Stimulated activated CD4-positive, alpha-beta T cell treated with anti-CD3 and anti-CD28 coated beads, Interleukin-4, amount 100 ng/mL, for 24 hours (primary cell): ENCODE measurements at regions not wholly inside any gene's neighbourhood (a gene's known extent, or its start where the extent isn't known, plus 50 kb on each side); places are given as distances from the start of the nearest gene placed in this dataset.
"Not testable (repeated sequence)": the region's sequence is repeated elsewhere in the genome, so short reads cannot be mapped to it uniquely, and the experiment has no call there.

ENCODE experiments used
- DNase-seq: peaks from one replicate; pipeline ENCODE4 v3.0.0-alpha.2; 2020

GRCh38 chr10:32217216-32217615 lies 129.7 kb downstream of the EPC1 start:
- no peak for DNase-seq

GRCh38 chr10:32213838-32214237 lies 133.1 kb downstream of the EPC1 start:
- DNase-seq: not testable (repeated sequence)

GRCh38 chr10:32211046-32211363 lies 136.0 kb downstream of the EPC1 start:
- no peak for DNase-seq

- DNase-seq: peak; percentile 10
Observed at GRCh38 chr10:32210306-32211045, 136.5 kb downstream of the EPC1 start.

GRCh38 chr10:32208005-32208404 lies 139.0 kb downstream of the EPC1 start:
- DNase-seq: not testable (repeated sequence)

- DNase-seq: peak; percentile 61
Observed at GRCh38 chr10:32207544-32207943, 139.4 kb downstream of the EPC1 start.

- no peak for DNase-seq
Observed at GRCh38 chr10:32205670-32206069, 141.3 kb downstream of the EPC1 start.

- no peak for DNase-seq
Observed at GRCh38 chr10:32204606-32205005, 142.4 kb downstream of the EPC1 start.

- DNase-seq: no peak
Observed at GRCh38 chr10:32199714-32200394, 143.6 kb upstream of the KIF5B start.

- no peak for DNase-seq
Observed at GRCh38 chr10:32197423-32197822, 141.2 kb upstream of the KIF5B start.

GRCh38 chr10:32190890-32191491 lies 134.8 kb upstream of the KIF5B start:
- no peak for DNase-seq

- DNase-seq: no peak
Observed at GRCh38 chr10:32189400-32190084, 133.3 kb upstream of the KIF5B start.

- DNase-seq: not testable (repeated sequence)
Observed at GRCh38 chr10:32188601-32189000, 132.4 kb upstream of the KIF5B start.

GRCh38 chr10:32187686-32188085 lies 131.5 kb upstream of the KIF5B start:
- DNase-seq: no peak

GRCh38 chr10:32183652-32184051 lies 127.4 kb upstream of the KIF5B start:
- DNase-seq: not testable (repeated sequence)

GRCh38 chr10:32182476-32182875 lies 126.3 kb upstream of the KIF5B start:
- no peak for DNase-seq

- no peak for DNase-seq
Observed at GRCh38 chr10:32180390-32181280, 124.4 kb upstream of the KIF5B start.

GRCh38 chr10:32179836-32180235 lies 123.6 kb upstream of the KIF5B start:
- DNase-seq: no peak

GRCh38 chr10:32177594-32177993 lies 121.4 kb upstream of the KIF5B start:
- not testable (repeated sequence) for DNase-seq

- no peak for DNase-seq
Observed at GRCh38 chr10:32175629-32176028, 119.4 kb upstream of the KIF5B start.

GRCh38 chr10:32174349-32174893 lies 118.2 kb upstream of the KIF5B start:
- no peak for DNase-seq

GRCh38 chr10:32171204-32171603 lies 115.0 kb upstream of the KIF5B start:
- DNase-seq: no peak
